Loucy (cell line): ENCODE measurements at regions not wholly inside any gene's neighbourhood (a gene's known extent, or its start where the extent isn't known, plus 50 kb on each side); places are given as distances from the start of the nearest gene placed in this dataset.

ENCODE experiments used
- H2AFZ ChIP-seq: fragments of 200-600 bp; sonication (generic); 2 replicates; pipeline ENCODE4 v1.6.0; 2016; ENCODE audit warnings: antibody characterized with exemption, mild to moderate bottlenecking, low read length, moderate library complexity
- H3F3A ChIP-seq: fragments of 200-600 bp; 2 replicates; pipeline ENCODE4 v1.6.0; 2016; ENCODE audit warnings: antibody characterized with exemption, low read depth, mild to moderate bottlenecking
- H3K27me3 ChIP-seq: fragments of 200-600 bp; sonication (generic); 2 replicates; pipeline ENCODE4 v1.6.1; 2014; ENCODE audit warnings: low read length, mild to moderate bottlenecking; ENCODE audit not compliant: insufficient read depth, poor library complexity, severe bottlenecking
- H3K36me3 ChIP-seq: fragments of 200-600 bp; sonication (generic); 2 replicates; pipeline ENCODE4 v1.6.1; 2016; ENCODE audit warnings: low read length; ENCODE audit not compliant: insufficient read depth
- H3K4me1 ChIP-seq: fragments of 200-600 bp; sonication (generic); 2 replicates; pipeline ENCODE4 v1.5.1; 2014; ENCODE audit warnings: low read length, mild to moderate bottlenecking; ENCODE audit not compliant: insufficient read depth, poor library complexity, severe bottlenecking
- H3K4me2 ChIP-seq: fragments of 200-600 bp; sonication (generic); 2 replicates; pipeline ENCODE4 v1.6.0; 2014; ENCODE audit warnings: antibody characterized with exemption, low read length, low read depth, mild to moderate bottlenecking; ENCODE audit not compliant: poor library complexity, severe bottlenecking
- H3K4me3 ChIP-seq: fragments of 200-600 bp; sonication (generic); 2 replicates; pipeline ENCODE4 v1.5.1; 2014; ENCODE audit warnings: low read length, mild to moderate bottlenecking, mixed read lengths; ENCODE audit not compliant: poor library complexity, severe bottlenecking
- H3K79me2 ChIP-seq: fragments of 200-600 bp; sonication (generic); 2 replicates; pipeline ENCODE4 v1.6.1; 2014; ENCODE audit warnings: low read length; ENCODE audit not compliant: insufficient read depth
- H3K9ac ChIP-seq: fragments of 200-600 bp; sonication (generic); 2 replicates; pipeline ENCODE4 v1.6.0; 2014; ENCODE audit warnings: mild to moderate bottlenecking, low read depth, low read length, moderate library complexity; ENCODE audit not compliant: poor library complexity, severe bottlenecking
- H3K9me2 ChIP-seq: fragments of 200-600 bp; sonication (generic); replicated peaks from 2 replicates; pipeline ENCODE4 v1.6.1; 2016; ENCODE audit warnings: low read depth, low read length, mixed read lengths
- H3K9me3 ChIP-seq: fragments of 200-600 bp; sonication (generic); 2 replicates; pipeline ENCODE4 v1.6.1; 2014; ENCODE audit warnings: mild to moderate bottlenecking, antibody characterized with exemption, low read length, low read depth; ENCODE audit not compliant: insufficient read depth
- H4K20me1 ChIP-seq: fragments of 200-600 bp; sonication (generic); 2 replicates; pipeline ENCODE4 v1.6.0; 2014; ENCODE audit warnings: antibody characterized with exemption, low read length, mild to moderate bottlenecking; ENCODE audit not compliant: insufficient read depth, poor library complexity, severe bottlenecking
- EZH2phosphoT487 ChIP-seq: fragments of 200-600 bp; IDR thresholded peaks from 2 replicates; pipeline ENCODE4 v1.6.1; 2018; ENCODE audit warnings: antibody characterized with exemption, mild to moderate bottlenecking, moderate library complexity, borderline replicate concordance
- TF ChIP-seq, protein P1 (sequence below): fragments of 200-600 bp; sonication (generic); conservative IDR thresholded peaks from 2 replicates; pipeline ENCODE4 v1.5.1; 2014; ENCODE audit warnings: mild to moderate bottlenecking, antibody characterized with exemption, low read length

- H3K4me2 ChIP-seq: no peak overlapping the region
- H3F3A ChIP-seq: no peaks in the 10 kb centered on the region
- H3K4me1 ChIP-seq: peaks cover 11% of the 10 kb centered on the region
- H3K9ac ChIP-seq: no peak overlapping the region
- TF ChIP-seq, protein P1, sequence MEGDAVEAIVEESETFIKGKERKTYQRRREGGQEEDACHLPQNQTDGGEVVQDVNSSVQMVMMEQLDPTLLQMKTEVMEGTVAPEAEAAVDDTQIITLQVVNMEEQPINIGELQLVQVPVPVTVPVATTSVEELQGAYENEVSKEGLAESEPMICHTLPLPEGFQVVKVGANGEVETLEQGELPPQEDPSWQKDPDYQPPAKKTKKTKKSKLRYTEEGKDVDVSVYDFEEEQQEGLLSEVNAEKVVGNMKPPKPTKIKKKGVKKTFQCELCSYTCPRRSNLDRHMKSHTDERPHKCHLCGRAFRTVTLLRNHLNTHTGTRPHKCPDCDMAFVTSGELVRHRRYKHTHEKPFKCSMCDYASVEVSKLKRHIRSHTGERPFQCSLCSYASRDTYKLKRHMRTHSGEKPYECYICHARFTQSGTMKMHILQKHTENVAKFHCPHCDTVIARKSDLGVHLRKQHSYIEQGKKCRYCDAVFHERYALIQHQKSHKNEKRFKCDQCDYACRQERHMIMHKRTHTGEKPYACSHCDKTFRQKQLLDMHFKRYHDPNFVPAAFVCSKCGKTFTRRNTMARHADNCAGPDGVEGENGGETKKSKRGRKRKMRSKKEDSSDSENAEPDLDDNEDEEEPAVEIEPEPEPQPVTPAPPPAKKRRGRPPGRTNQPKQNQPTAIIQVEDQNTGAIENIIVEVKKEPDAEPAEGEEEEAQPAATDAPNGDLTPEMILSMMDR: no peak
- TF ChIP-seq EZH2phosphoT487: no peak
- H3K27me3 ChIP-seq: no peaks in the 10 kb centered on the region
- no peaks in the 10 kb centered on the region for H3K36me3 ChIP-seq
- no peaks in the 10 kb centered on the region for H3K9me3 ChIP-seq
- H3K79me2 ChIP-seq: no peaks in the 10 kb centered on the region
- H2AFZ ChIP-seq: no peak overlapping the region
- H3K4me3 ChIP-seq: no peak overlapping the region
- H3K9me2 ChIP-seq: no peaks in the 10 kb centered on the region
- no peaks in the 10 kb centered on the region for H4K20me1 ChIP-seq
These were observed 245.5 kb downstream of the TBL1XR1 start for GRCh38 chr3:176951586-176952292.

GRCh38 chr3:176951144-176951543, 246.1 kb downstream of the TBL1XR1 start:
- Histone ChIP-seq H3K4me3 (no peak overlapping the region), H3K79me2 (no peaks in the 10 kb centered on the region), H3K9me2 (no peaks in the 10 kb centered on the region), H4K20me1 (no peaks in the 10 kb centered on the region), H3K36me3 (no peaks in the 10 kb centered on the region), H3K9me3 (no peaks in the 10 kb centered on the region), H3F3A (no peaks in the 10 kb centered on the region), H2AFZ (no peak overlapping the region), H3K4me1 (peaks cover 11% of the 10 kb centered on the region), H3K27me3 (no peaks in the 10 kb centered on the region), H3K4me2 (no peak overlapping the region), H3K9ac (no peak overlapping the region)
- no peak for TF ChIP-seq EZH2phosphoT487
- TF ChIP-seq, protein P1: no peak

- Histone ChIP-seq H3K9ac (no peak overlapping the region), H3K4me3 (no peak overlapping the region), H4K20me1 (no peaks in the 10 kb centered on the region), H3K36me3 (no peaks in the 10 kb centered on the region), H2AFZ (no peak overlapping the region), H3K9me3 (no peaks in the 10 kb centered on the region), H3K27me3 (no peaks in the 10 kb centered on the region), H3K79me2 (no peaks in the 10 kb centered on the region), H3F3A (no peaks in the 10 kb centered on the region), H3K9me2 (no peaks in the 10 kb centered on the region), H3K4me1 (peaks cover 11% of the 10 kb centered on the region), H3K4me2 (no peak overlapping the region)
- TF ChIP-seq EZH2phosphoT487: no peak
- TF ChIP-seq, protein P1: no peak
These were observed 246.5 kb downstream of the TBL1XR1 start for GRCh38 chr3:176950743-176951142.
